H1 (cell line): ENCODE measurements at regions not wholly inside any gene's neighbourhood (a gene's known extent, or its start where the extent isn't known, plus 50 kb on each side); places are given as distances from the start of the nearest gene placed in this dataset.

Experiments used
- CHD7 ChIP-seq: fragments of 300-600 bp; sonication (generic); IDR thresholded peaks from 2 replicates; pipeline ENCODE4 v1.7.1; 2012; ENCODE audit warnings: low read length, moderate library complexity, mild to moderate bottlenecking, inconsistent platforms; ENCODE audit not compliant: insufficient replicate concordance

- TF ChIP-seq CHD7: no peak
- TF ChIP-seq, all 59 proteins: peak for 1
Measured at GRCh38 chr4:134328741-134329140, 127.2 kb upstream of the PABPC4L start (continued).
